ENCODE measurements at regions not wholly inside any gene's neighbourhood (a gene's known extent, or its start where the extent isn't known, plus 50 kb on each side); places are given as distances from the start of the nearest gene placed in this dataset.

DNA sequence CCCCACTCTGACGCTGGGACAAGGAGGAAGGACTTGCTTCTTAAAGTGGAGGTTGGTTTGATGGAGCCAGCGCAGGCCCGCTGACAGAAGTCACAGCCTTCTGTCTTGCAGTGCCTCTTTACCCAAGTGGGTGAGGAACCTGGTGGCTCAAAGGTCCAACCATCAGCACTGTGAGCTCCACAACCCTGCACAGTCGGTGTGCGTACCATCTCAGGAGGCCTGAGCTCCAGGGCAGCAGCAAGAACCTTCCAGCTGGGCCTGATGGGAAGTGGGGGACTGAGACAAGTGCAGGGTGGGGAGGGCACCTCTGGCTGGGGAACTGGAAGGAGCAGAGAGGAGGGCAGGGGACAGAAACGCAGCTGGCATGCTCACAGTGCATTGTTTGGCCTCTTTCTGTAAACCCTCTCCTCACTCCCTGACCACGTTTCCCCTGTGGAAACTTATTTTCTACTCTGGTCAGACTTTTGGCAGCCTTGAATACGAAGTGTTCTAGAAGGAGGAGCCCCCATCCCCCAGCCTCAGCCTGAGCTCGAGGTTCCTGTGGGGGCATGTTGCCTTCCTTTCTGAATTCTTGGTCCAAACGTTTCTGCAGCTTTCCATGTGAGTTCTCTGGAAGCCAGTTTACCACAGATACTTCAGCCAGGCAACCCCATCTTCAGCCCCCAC lies 178.5 kb upstream of the PITX1 start:
- TF ChIP-seq, protein P1, sequence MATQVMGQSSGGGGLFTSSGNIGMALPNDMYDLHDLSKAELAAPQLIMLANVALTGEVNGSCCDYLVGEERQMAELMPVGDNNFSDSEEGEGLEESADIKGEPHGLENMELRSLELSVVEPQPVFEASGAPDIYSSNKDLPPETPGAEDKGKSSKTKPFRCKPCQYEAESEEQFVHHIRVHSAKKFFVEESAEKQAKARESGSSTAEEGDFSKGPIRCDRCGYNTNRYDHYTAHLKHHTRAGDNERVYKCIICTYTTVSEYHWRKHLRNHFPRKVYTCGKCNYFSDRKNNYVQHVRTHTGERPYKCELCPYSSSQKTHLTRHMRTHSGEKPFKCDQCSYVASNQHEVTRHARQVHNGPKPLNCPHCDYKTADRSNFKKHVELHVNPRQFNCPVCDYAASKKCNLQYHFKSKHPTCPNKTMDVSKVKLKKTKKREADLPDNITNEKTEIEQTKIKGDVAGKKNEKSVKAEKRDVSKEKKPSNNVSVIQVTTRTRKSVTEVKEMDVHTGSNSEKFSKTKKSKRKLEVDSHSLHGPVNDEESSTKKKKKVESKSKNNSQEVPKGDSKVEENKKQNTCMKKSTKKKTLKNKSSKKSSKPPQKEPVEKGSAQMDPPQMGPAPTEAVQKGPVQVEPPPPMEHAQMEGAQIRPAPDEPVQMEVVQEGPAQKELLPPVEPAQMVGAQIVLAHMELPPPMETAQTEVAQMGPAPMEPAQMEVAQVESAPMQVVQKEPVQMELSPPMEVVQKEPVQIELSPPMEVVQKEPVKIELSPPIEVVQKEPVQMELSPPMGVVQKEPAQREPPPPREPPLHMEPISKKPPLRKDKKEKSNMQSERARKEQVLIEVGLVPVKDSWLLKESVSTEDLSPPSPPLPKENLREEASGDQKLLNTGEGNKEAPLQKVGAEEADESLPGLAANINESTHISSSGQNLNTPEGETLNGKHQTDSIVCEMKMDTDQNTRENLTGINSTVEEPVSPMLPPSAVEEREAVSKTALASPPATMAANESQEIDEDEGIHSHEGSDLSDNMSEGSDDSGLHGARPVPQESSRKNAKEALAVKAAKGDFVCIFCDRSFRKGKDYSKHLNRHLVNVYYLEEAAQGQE (IDR thresholded peaks at IDR 0.05; ENCODE audit: low read depth, low read length), result no peak
- TF ChIP-seq, protein P2, sequence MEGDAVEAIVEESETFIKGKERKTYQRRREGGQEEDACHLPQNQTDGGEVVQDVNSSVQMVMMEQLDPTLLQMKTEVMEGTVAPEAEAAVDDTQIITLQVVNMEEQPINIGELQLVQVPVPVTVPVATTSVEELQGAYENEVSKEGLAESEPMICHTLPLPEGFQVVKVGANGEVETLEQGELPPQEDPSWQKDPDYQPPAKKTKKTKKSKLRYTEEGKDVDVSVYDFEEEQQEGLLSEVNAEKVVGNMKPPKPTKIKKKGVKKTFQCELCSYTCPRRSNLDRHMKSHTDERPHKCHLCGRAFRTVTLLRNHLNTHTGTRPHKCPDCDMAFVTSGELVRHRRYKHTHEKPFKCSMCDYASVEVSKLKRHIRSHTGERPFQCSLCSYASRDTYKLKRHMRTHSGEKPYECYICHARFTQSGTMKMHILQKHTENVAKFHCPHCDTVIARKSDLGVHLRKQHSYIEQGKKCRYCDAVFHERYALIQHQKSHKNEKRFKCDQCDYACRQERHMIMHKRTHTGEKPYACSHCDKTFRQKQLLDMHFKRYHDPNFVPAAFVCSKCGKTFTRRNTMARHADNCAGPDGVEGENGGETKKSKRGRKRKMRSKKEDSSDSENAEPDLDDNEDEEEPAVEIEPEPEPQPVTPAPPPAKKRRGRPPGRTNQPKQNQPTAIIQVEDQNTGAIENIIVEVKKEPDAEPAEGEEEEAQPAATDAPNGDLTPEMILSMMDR (IDR thresholded peaks at IDR 0.05 in 2 of 3, conservative IDR thresholded peaks at IDR 0.05 in 1 of 3; ENCODE audit: control insufficient read depth in 2 of 3, extremely low read depth in 1 of 3, insufficient read depth in 1 of 3, low read depth in 3 of 3, low read length in 3 of 3), result no peak
- TF ChIP-seq POLR2A (IDR thresholded peaks at IDR 0.05; ENCODE audit: low read depth, low read length) (no peak), SPI1 (IDR thresholded peaks at IDR 0.05; ENCODE audit: borderline replicate concordance, insufficient read depth, low read depth, low read length) (no peak), E2F4 (IDR thresholded peaks at IDR 0.05; ENCODE audit: low read depth, low read length) (no peak), POLR2AphosphoS5 (IDR thresholded peaks at IDR 0.05; ENCODE audit: low read length) (no peak), RAD51 (IDR thresholded peaks at IDR 0.05) (no peak), CHD4 (IDR thresholded peaks at IDR 0.05) (no peak), SUZ12 (IDR thresholded peaks at IDR 0.05; ENCODE audit: unreplicated experiment) (no peak)
